ENCODE measurements at regions not wholly inside any gene's neighbourhood (a gene's known extent, or its start where the extent isn't known, plus 50 kb on each side); places are given as distances from the start of the nearest gene placed in this dataset.

GRCh38 chr4:92104506-92104905 is 199.3 kb upstream of the GRID2 start:
- TF ChIP-seq ZFX (IDR thresholded peaks at IDR 0.05): no peak
- TF ChIP-seq CTCF (conservative IDR thresholded peaks at IDR 0.05): no peak

GRCh38 chr4:92106816-92107215 is 196.9 kb upstream of the GRID2 start:
- no peak overlapping the region for H3K27ac ChIP-seq
- TF ChIP-seq CTCF (conservative IDR thresholded peaks at IDR 0.05) (no peak), ZFX (IDR thresholded peaks at IDR 0.05) (no peak)

More at GRCh38 chr4:92104506-92104905, 199.3 kb upstream of the GRID2 start:
- H3K27ac ChIP-seq: no peak overlapping the region

- no peak overlapping the region for H3K27ac ChIP-seq
- TF ChIP-seq CTCF (conservative IDR thresholded peaks at IDR 0.05): no peak
- no peak for TF ChIP-seq ZFX (IDR thresholded peaks at IDR 0.05)
Measured at GRCh38 chr4:92111493-92111892, 192.3 kb upstream of the GRID2 start.

GRCh38 chr4:92112805-92113204 is 191.0 kb upstream of the GRID2 start:
- no peak overlapping the region for H3K27ac ChIP-seq
- TF ChIP-seq CTCF (conservative IDR thresholded peaks at IDR 0.05): no peak
- no peak for TF ChIP-seq ZFX (IDR thresholded peaks at IDR 0.05)

GRCh38 chr4:92120810-92121498 is 182.8 kb upstream of the GRID2 start:
- H3K27ac ChIP-seq: no peak overlapping the region

GRCh38 chr4:92122911-92123310 is 180.9 kb upstream of the GRID2 start:
- no peak overlapping the region for H3K27ac ChIP-seq
- TF ChIP-seq CTCF (conservative IDR thresholded peaks at IDR 0.05): no peak
- no peak for TF ChIP-seq ZFX (IDR thresholded peaks at IDR 0.05)

More at GRCh38 chr4:92120810-92121498, 182.8 kb upstream of the GRID2 start:
- TF ChIP-seq CTCF (conservative IDR thresholded peaks at IDR 0.05): no peak
- TF ChIP-seq ZFX (IDR thresholded peaks at IDR 0.05): no peak

GRCh38 chr4:92128676-92129075 is 175.1 kb upstream of the GRID2 start:
- TF ChIP-seq CTCF (conservative IDR thresholded peaks at IDR 0.05): no peak
- TF ChIP-seq ZFX (IDR thresholded peaks at IDR 0.05): no peak

More at GRCh38 chr4:92128676-92129075, 175.1 kb upstream of the GRID2 start:
- no peak overlapping the region for H3K27ac ChIP-seq
